Suppressor macrophage treated with lipopolysaccharide for 1 hour (primary cell): ENCODE measurements at regions not wholly inside any gene's neighbourhood (a gene's known extent, or its start where the extent isn't known, plus 50 kb on each side); places are given as distances from the start of the nearest gene placed in this dataset.
A peak's percentile ranks its signal among the peaks of the same experiment; 100 is the strongest.

ENCODE experiments used
- DNase-seq, 3 donors: peaks; one replicate each; pipeline ENCODE4 v3.0.0-alpha.2; 2020 to 2022

DNA sequence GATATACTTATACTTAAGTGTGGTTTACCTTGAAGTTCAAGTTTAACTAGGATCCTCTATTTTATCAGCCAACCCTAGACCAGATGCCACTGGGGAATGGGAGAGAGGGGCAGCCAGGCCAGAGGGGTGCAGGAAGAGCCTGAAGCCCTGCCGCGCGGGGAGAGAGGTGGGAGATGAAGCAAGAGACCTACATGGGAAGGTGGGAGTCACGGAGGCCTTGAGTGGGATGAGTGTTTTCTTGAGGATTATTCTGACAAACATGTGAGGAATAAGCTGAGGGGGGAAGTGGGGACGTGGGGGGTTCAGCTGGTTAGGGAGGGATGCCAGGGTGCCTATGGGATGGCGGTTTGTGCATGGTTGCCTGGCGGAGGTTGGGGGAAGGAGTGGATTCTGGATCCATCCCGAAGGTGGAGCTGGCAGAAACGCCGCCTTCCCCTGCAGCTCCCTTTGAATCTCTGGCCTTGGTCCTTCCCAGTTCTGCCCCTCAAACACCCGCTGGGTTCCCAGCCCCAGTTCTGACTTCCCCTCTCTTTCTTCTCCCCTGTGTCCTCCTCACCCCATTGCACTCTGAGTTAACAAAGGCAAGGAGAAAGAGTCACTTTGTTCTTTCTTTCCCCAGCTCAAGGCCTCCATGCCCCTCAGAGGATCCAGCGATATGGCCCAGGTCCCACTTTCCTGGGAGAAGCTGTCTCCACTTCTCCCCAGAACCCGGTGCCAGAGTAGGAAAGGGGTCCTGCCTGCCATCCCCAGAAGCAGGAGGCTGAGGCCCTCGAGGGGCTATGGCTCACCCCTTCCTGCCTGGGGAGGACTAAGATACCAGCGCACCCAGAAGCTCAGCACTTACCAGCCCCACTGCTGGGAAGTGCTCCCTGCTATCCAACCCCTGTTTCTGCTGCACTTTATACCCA, 274.2 kb downstream of the UACA start:
- DNase-seq, result no peak

GRCh38 chr15:70488002-70488605, 275.3 kb downstream of the UACA start:
- DNase-seq, result peak; percentile 81 to 88 (median 84)

DNA sequence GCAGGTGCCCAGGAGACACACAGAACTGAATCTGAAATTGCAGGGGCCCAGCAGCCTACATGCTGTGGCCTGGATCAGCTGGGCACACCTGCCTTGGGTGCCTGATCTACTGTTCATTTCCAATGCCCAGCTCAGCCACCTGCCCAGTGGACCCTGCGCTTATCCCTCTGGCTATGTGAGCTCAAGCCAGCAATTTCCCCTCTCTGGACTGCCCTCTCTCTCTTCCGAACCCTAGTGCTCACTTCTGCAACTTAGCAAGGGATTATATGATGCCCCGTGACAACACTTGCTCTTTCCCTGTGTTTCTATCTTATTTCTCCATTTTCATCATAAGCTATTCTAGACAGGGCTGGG, 276.0 kb downstream of the UACA start:
- DNase-seq, result peak; percentile 42 to 45 (median 42)

- DNase-seq, result peak; percentile 91 to 96 (median 93)
These were observed 276.6 kb downstream of the UACA start for GRCh38 chr15:70486451-70487386.

- peak in 2 of 3 donors; percentile 62 to 66 for DNase-seq
These were observed 277.3 kb downstream of the UACA start for GRCh38 chr15:70486012-70486411.

DNA sequence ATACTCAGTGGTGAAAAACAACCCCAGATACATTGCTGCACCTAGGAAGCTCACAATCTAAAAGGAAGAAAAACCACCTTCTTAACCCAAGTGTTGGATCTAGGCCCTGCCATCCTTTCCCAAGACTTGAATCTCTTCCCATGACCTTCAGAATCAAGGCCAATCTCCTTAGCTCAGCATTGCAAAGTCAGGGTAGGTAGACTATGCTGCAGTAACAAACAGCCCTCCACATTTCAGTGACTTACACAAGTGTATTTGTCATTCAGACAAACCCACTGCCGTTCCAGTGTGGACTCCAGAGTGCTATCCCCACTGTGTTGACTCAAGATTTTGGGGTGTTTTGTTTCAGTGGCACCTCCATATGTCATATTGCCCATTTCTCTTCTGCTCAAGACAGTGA, 278.4 kb downstream of the UACA start:
- no peak for DNase-seq

DNA sequence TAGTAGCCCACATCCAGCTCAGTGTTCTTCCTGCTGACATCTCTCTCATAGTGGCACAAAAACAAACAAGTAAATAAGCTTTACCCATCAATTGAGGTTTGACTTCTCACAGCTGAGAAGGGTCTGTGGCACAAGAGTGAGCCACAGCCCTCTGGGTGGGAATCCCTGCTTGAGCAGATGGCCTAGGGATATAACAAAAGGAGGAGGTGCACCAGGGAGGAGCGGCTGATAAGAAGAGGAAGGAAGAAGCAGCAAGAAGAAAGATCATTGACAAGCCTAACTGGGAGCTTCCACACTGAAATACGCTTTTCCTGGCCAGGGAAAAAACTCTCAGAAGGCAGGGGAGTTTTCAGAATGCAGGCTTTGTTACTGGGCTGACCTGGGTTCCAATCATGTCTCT, 279.8 kb downstream of the UACA start:
- DNase-seq, result no peak

GRCh38 chr15:70480196-70480856, 283.0 kb downstream of the UACA start:
- DNase-seq, result peak; percentile 54 to 67 (median 65)

- no peak for DNase-seq
These were observed 283.6 kb downstream of the UACA start for GRCh38 chr15:70479785-70480184.

DNA sequence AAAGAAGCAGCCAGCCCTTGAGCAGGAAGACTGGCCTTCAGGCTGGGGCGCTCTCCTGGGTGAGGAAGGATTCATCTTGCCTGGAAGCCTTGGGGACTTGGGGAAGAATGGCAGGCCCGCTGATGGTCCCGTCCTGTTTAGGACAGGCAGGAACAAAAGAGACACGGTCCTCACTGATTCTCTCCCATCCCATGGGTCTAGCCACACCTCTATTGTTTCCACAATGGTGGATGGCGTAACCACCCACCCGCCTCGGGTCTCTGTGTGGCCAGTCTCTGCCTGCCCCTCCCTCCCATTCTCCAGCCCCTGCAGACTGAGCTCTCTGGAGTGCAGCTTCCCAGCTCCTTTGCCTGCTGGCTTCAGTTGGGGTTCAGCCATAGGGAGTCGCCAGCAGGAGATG, 284.3 kb downstream of the UACA start:
- DNase-seq, result no peak

DNA sequence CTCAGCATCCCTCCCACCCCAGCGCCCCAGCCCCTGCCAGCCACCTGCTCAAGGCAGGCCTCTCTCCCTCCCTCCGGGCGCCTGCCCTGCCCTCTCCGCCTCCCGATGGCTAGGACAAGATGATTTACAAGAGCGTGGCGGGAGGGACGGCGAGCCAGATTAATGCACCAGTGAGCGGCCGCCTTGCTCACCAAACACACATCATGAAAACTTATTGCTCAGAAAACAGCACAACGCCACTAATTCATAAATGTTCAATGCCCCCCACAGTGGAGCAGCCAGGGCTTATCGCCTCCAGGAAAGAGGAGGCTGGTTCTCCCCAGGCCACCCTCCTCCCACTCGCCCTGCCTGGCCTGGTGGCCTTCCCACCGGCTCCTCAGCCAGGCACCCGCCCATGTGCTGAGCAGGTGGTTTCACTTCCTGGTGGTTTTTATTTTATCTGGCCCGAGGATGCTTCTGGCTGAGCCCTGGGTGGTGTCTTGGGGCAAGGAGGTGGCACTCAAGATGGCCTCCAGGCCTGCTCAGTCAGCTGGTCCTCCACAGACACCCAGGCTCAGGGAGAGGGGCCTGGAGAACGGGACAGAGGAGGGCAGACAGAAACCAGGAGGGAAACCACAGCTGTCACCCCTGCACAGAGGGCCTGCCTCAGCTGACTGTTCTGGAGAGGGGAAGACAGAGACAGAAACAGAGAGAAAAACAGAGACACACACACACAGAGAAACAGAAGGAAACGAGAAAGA, 284.9 kb downstream of the UACA start:
- peak; percentile 69 to 77 (median 74) for DNase-seq

DNA sequence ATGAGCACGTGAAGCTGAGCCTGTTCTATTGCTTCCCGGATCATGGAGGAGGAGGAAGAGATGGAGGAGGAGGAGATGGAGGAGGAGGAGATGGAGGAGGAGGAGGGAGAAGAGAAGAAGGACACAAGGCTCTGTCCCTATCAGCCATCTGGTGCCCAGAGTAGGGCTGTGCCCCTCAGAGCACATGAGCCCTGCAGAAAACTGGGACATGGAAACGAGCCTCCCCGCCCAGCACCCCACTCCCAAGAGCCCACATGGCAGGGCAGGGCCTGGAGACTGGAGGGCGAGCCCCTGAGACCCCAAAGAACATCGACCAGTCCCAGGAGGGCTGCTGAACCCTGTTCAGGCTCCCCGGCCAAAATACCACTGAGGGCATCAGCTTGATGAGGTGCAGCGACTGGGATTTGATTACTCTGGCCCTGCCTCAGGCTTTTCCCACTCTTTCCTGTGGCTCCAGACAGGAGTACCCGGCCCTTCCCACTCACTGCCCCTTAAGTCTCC, 285.6 kb downstream of the UACA start:
- no peak for DNase-seq

DNA sequence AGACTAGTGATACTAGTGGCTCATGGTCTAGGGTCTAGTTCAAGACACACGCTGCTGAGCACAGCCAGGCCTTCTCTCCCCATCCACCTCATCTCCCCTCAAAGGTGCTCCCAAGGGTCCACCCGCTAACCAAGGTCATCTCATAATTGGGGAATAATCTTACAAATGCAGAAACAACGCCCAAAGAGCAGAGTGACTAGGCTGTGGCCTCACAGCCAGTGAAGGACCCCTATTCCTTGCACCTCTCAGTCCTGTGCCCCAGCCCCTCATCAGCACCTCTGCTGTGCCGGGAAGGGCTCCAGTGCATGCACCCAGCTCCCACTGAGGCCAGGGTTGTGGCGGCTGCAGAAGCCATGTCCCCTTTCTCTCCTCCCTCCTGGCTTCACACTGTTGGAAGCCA, 286.9 kb downstream of the UACA start:
- no peak for DNase-seq

- DNase-seq, result no peak
These were observed 287.4 kb downstream of the UACA start for GRCh38 chr15:70475921-70476320.

DNA sequence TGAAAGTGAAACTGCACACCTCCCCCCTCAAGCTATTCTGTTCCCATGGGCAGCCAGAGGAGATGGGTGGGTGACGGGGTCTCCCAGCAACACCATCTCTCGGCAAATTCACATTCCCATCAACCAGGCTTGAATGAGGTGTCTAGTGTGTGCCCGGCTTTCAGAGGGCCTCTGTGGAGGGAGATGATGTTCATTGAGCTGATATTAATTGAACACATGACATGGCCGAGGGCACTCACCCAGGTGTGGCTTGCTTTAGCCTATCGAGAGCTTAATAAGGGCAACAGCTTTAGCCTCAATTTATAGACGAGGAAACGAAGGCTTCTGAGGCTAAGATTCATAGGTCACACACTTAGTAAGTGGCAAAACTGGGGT, 288.0 kb downstream of the UACA start:
- DNase-seq, result no peak

- peak; percentile 83 to 93 (median 85) for DNase-seq
These were observed 288.6 kb downstream of the UACA start for GRCh38 chr15:70474471-70475406.

- DNase-seq, result no peak
These were observed 289.6 kb downstream of the UACA start for GRCh38 chr15:70473581-70474370.

GRCh38 chr15:70471517-70471916, 291.8 kb downstream of the UACA start:
- no peak for DNase-seq

- no peak for DNase-seq
These were observed 292.7 kb downstream of the UACA start for GRCh38 chr15:70470556-70471191.
